Esophagus squamous epithelium (tissue), 4 donors: ENCODE measurements at regions not wholly inside any gene's neighbourhood (a gene's known extent, or its start where the extent isn't known, plus 50 kb on each side); places are given as distances from the start of the nearest gene placed in this dataset.
"Not testable (repeated sequence)": the region's sequence is repeated elsewhere in the genome, so short reads cannot be mapped to it uniquely, and the experiment has no call there.

Experiments used
- CTCF ChIP-seq, 6 experiments: fragments of 450-650 bp in 4 of 6; fragments of 200-600 bp in 2 of 6; sonication (generic) in 2 of 6; IDR thresholded peaks; one replicate each; pipeline ENCODE4 v1.5.1; 2016 to 2019; ENCODE audit warnings: antibody characterized with exemption in 6 of 6, mild to moderate bottlenecking in 4 of 6, moderate library complexity in 4 of 6
- POLR2A ChIP-seq, 4 donors: fragments of 450-650 bp; IDR thresholded peaks; one replicate each; pipeline ENCODE4 v1.6.1; 2017; ENCODE audit warnings: antibody characterized with exemption in 4 of 4, mild to moderate bottlenecking in 4 of 4, moderate library complexity in 3 of 4

- not testable (repeated sequence) for TF ChIP-seq CTCF, POLR2A (IDR thresholded peaks at IDR 0.05)
These were observed 198.2 kb upstream of the APCDD1 start for GRCh38 chr18:10256276-10256675.
